Mucosa of descending colon (tissue), 3 donors: ENCODE measurements at regions not wholly inside any gene's neighbourhood (a gene's known extent, or its start where the extent isn't known, plus 50 kb on each side); places are given as distances from the start of the nearest gene placed in this dataset.

Source experiments
- ATAC-seq: fragments of 200-7000 bp; cut with Tn5 transposase; one replicate; pipeline ENCODE4 v1.9.1; 2020; ENCODE audit warnings: mild to moderate bottlenecking, moderate library complexity
- DNase-seq, 3 donors: peaks; one replicate each; pipeline ENCODE4 v3.0.0-alpha.2; 2020
- H3K36me3 ChIP-seq: fragments of 200-600 bp; one replicate; pipeline ENCODE4 v1.8.0; 2021; ENCODE audit warnings: low read depth, mild to moderate bottlenecking
- H3K4me1 ChIP-seq: fragments of 200-600 bp; one replicate; pipeline ENCODE4 v1.8.0; 2021; ENCODE audit warnings: low read depth, mild to moderate bottlenecking
- H3K4me3 ChIP-seq: fragments of 200-600 bp; one replicate; pipeline ENCODE4 v1.8.0; 2021; ENCODE audit warnings: mild to moderate bottlenecking
- H3K9me3 ChIP-seq: fragments of 200-600 bp; one replicate; pipeline ENCODE4 v1.8.0; 2021; ENCODE audit warnings: mild to moderate bottlenecking
- CTCF ChIP-seq: fragments of 200-600 bp; IDR thresholded peaks from one replicate; pipeline ENCODE4 v1.8.0; 2022; ENCODE audit warnings: antibody characterized with exemption, mild to moderate bottlenecking
- intact Hi-C, 2 donors: fragments of 100-400 bp; cut with DNase I in 1 of 2; cut with micrococcal nuclease in 1 of 2; formaldehyde crosslinking; loops; one replicate each; pipeline versions ENCODE4 v1.11.0 to v1.11.1; 2022; cut with DNase I, micrococcal nuclease
- donor health status: DM: no; HTN: no; CAD: no; lungs with moderate emphysema.
- donor health status: DM: no; HTN: no; CAD: no.
- donor health status: DM: no; HTN: yes; CAD: no.

- ATAC-seq: no peak
- H3K36me3 ChIP-seq: no peaks in the 10 kb centered on the region
- no peaks in the 10 kb centered on the region for H3K4me1 ChIP-seq
- no peak for DNase-seq
- H3K4me3 ChIP-seq: no peak overlapping the region
- intact Hi-C loops: no loop called here
- no peak for TF ChIP-seq CTCF
- no peaks in the 10 kb centered on the region for H3K9me3 ChIP-seq
Measured at GRCh38 chr6:15044146-15044882, 201.6 kb upstream of the JARID2 start.

DNA sequence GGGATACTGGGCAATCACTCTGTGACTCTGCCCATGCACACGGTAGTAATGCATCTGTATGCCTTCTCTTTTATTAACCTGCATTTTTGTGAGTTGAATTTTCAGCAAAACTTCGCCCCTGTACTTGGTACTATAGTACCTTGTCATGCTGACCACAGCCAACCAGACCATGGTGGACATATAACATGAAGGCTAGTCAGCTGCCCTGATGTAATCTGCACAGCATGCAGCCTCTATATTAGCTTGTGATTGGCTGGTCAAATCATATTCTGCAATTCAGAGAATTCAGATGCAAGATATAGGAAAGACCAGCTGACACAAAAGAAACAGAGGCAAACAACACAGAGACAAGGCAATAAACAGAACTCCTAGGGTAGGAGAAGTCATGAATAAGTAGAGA, 200.9 kb upstream of the JARID2 start:
- intact Hi-C loops: no loop called here
- TF ChIP-seq CTCF: no peak
- no peaks in the 10 kb centered on the region for H3K4me1 ChIP-seq
- H3K9me3 ChIP-seq: no peaks in the 10 kb centered on the region
- DNase-seq (no peak), ATAC-seq (no peak)
- H3K36me3 ChIP-seq: no peaks in the 10 kb centered on the region
- H3K4me3 ChIP-seq: no peak overlapping the region

GRCh38 chr6:15046751-15047150, 199.1 kb upstream of the JARID2 start:
- no peaks in the 10 kb centered on the region for H3K9me3 ChIP-seq
- intact Hi-C loops: no loop called here

DNA sequence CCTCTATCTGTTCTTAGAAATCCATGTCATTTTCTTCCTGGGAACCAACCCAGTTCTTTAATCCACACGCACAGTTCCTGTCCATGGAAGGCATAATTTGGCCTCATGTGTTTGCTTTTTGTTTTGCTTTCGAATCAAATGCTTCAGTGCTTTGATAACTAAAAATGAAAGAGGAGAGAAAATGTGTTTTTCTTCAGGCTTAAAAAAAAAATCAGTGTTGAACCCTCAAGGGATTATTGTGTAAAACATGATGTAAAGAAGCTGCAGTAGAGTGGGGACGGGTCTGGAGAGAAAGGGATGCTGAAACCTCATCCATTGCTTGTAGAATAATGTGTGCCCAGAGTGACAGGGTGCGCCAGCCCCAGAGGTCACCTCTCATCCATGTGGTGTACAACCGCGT, 197.5 kb upstream of the JARID2 start:
- no peak for TF ChIP-seq CTCF
- H3K4me3 ChIP-seq: no peak overlapping the region

More at GRCh38 chr6:15046751-15047150, 199.1 kb upstream of the JARID2 start:
- TF ChIP-seq CTCF: no peak
- DNase-seq (no peak), ATAC-seq (no peak)
- Histone ChIP-seq H3K36me3 (no peaks in the 10 kb centered on the region), H3K4me1 (no peaks in the 10 kb centered on the region), H3K4me3 (no peak overlapping the region)

DNA sequence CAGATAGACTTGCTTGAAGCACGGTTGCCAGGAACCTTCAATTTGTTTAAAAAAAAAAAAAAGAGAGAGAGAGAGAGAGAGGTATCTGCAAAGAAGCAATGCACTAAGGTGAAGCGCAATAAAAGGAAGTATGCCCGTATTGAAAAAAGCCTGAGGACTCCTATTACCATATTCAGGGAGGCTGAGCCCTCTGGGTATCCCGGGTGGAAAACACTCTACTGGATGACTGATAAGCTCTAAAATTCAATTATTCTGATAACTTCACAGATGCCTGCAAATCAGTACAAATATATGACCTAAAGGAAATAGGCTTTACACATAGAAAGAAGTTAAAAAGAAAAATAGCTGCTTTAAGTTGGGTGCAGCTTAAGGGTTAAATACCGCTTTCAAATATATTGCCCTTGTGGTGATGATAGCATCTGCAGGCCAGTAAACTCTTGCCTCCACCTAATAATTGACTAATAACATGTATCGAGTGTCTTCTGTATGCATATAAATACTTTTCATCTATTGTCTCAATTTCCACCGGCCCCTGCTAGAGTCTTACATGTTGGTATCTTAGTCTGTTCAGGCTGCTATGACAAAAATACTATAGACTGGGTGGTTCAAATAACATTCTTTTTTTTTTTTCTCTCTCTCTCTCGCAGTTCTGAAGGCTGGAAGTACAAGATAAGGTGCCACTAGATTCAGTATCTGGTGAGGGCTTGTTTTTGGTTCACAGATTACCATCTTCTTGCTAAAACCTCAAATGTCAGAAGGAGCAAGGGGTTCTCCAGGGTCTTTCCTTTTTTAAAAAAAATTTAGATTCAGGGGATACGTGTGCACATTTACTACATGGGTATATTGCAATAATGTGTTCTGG, 187.4 kb upstream of the JARID2 start:
- TF ChIP-seq CTCF: no peak
- DNase-seq (no peak), ATAC-seq (no peak)
- intact Hi-C loops: no loop called here
- Histone ChIP-seq H3K4me1 (no peaks in the 10 kb centered on the region), H3K4me3 (no peak overlapping the region), H3K9me3 (no peaks in the 10 kb centered on the region), H3K36me3 (no peaks in the 10 kb centered on the region)

More for the DNA sequence above, 197.5 kb upstream of the JARID2 start:
- Histone ChIP-seq H3K4me1 (no peaks in the 10 kb centered on the region), H3K9me3 (no peaks in the 10 kb centered on the region), H3K36me3 (no peaks in the 10 kb centered on the region)
- intact Hi-C loops: no loop called here
- ATAC-seq (no peak), DNase-seq (no peak)
